K562 (cell line): ENCODE measurements at regions not wholly inside any gene's neighbourhood (a gene's known extent, or its start where the extent isn't known, plus 50 kb on each side); places are given as distances from the start of the nearest gene placed in this dataset.

Experiments
- MEF2A ChIP-seq: IDR thresholded peaks from 2 replicates; pipeline ENCODE4 v1.6.1; 2011; ENCODE audit warnings: low read depth, mild to moderate bottlenecking, low read length, moderate library complexity; ENCODE audit not compliant: control insufficient read depth
- TAF1 ChIP-seq: IDR thresholded peaks from 2 replicates; pipeline ENCODE4 v1.6.1; 2011; ENCODE audit warnings: mild to moderate bottlenecking, low read length, moderate library complexity; ENCODE audit not compliant: insufficient read depth, control insufficient read depth, severe bottlenecking; ENCODE audit errors: extremely low read depth
- TF ChIP-seq, protein P1 (sequence below): sonication (generic); formaldehyde crosslinking; IDR thresholded peaks from 2 replicates; pipeline ENCODE4 v1.8.0; 2023; ENCODE audit warnings: missing genetic modification reagents, mild to moderate bottlenecking, borderline replicate concordance
- TF ChIP-seq, protein P2 (sequence below): fragments of 150-350 bp; IDR thresholded peaks from 2 replicates; pipeline ENCODE4 v1.6.1; 2014; ENCODE audit warnings: low read depth, mild to moderate bottlenecking, low read length, borderline replicate concordance

DNA sequence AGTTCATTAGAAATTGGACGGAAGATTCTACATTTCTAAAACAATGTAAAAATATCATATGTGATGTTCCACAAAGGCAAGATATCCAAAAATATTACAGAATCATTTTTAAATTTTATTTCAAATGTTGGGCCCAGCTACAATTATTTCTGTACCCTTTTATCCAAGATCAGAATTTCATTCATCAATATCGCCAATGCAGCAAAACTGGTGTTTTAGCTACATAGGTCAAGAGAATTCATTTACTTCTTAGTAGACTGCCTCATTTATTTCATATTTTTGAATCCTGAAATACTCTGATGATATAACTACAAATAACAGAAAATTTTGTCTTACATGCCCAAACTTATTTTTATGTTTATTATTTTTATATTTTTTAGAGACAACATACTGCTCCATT is 143.1 kb downstream of the CMPK2 start (continued):
- TF ChIP-seq, protein P1, sequence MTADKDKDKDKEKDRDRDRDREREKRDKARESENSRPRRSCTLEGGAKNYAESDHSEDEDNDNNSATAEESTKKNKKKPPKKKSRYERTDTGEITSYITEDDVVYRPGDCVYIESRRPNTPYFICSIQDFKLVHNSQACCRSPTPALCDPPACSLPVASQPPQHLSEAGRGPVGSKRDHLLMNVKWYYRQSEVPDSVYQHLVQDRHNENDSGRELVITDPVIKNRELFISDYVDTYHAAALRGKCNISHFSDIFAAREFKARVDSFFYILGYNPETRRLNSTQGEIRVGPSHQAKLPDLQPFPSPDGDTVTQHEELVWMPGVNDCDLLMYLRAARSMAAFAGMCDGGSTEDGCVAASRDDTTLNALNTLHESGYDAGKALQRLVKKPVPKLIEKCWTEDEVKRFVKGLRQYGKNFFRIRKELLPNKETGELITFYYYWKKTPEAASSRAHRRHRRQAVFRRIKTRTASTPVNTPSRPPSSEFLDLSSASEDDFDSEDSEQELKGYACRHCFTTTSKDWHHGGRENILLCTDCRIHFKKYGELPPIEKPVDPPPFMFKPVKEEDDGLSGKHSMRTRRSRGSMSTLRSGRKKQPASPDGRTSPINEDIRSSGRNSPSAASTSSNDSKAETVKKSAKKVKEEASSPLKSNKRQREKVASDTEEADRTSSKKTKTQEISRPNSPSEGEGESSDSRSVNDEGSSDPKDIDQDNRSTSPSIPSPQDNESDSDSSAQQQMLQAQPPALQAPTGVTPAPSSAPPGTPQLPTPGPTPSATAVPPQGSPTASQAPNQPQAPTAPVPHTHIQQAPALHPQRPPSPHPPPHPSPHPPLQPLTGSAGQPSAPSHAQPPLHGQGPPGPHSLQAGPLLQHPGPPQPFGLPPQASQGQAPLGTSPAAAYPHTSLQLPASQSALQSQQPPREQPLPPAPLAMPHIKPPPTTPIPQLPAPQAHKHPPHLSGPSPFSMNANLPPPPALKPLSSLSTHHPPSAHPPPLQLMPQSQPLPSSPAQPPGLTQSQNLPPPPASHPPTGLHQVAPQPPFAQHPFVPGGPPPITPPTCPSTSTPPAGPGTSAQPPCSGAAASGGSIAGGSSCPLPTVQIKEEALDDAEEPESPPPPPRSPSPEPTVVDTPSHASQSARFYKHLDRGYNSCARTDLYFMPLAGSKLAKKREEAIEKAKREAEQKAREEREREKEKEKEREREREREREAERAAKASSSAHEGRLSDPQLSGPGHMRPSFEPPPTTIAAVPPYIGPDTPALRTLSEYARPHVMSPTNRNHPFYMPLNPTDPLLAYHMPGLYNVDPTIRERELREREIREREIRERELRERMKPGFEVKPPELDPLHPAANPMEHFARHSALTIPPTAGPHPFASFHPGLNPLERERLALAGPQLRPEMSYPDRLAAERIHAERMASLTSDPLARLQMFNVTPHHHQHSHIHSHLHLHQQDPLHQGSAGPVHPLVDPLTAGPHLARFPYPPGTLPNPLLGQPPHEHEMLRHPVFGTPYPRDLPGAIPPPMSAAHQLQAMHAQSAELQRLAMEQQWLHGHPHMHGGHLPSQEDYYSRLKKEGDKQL (CRISPR knock-in tag), result no peak
- TF ChIP-seq, protein P2, sequence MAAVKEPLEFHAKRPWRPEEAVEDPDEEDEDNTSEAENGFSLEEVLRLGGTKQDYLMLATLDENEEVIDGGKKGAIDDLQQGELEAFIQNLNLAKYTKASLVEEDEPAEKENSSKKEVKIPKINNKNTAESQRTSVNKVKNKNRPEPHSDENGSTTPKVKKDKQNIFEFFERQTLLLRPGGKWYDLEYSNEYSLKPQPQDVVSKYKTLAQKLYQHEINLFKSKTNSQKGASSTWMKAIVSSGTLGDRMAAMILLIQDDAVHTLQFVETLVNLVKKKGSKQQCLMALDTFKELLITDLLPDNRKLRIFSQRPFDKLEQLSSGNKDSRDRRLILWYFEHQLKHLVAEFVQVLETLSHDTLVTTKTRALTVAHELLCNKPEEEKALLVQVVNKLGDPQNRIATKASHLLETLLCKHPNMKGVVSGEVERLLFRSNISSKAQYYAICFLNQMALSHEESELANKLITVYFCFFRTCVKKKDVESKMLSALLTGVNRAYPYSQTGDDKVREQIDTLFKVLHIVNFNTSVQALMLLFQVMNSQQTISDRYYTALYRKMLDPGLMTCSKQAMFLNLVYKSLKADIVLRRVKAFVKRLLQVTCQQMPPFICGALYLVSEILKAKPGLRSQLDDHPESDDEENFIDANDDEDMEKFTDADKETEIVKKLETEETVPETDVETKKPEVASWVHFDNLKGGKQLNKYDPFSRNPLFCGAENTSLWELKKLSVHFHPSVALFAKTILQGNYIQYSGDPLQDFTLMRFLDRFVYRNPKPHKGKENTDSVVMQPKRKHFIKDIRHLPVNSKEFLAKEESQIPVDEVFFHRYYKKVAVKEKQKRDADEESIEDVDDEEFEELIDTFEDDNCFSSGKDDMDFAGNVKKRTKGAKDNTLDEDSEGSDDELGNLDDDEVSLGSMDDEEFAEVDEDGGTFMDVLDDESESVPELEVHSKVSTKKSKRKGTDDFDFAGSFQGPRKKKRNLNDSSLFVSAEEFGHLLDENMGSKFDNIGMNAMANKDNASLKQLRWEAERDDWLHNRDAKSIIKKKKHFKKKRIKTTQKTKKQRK, result no peak
- no peak for TF ChIP-seq TAF1
- no peak for TF ChIP-seq MEF2A
